ENCODE measurements at regions not wholly inside any gene's neighbourhood (a gene's known extent, or its start where the extent isn't known, plus 50 kb on each side); places are given as distances from the start of the nearest gene placed in this dataset.

GRCh38 chr11:97989121-97989520, 1031.6 kb upstream of the CNTN5 start:
- TF ChIP-seq CTCF (IDR thresholded peaks at IDR 0.05), result no peak
- TF ChIP-seq POLR2A (IDR thresholded peaks at IDR 0.05), result no peak

All from Peyer's patch (tissue), 4 donors.